ENCODE measurements at regions not wholly inside any gene's neighbourhood (a gene's known extent, or its start where the extent isn't known, plus 50 kb on each side); places are given as distances from the start of the nearest gene placed in this dataset.

- TF ChIP-seq, protein P1, sequence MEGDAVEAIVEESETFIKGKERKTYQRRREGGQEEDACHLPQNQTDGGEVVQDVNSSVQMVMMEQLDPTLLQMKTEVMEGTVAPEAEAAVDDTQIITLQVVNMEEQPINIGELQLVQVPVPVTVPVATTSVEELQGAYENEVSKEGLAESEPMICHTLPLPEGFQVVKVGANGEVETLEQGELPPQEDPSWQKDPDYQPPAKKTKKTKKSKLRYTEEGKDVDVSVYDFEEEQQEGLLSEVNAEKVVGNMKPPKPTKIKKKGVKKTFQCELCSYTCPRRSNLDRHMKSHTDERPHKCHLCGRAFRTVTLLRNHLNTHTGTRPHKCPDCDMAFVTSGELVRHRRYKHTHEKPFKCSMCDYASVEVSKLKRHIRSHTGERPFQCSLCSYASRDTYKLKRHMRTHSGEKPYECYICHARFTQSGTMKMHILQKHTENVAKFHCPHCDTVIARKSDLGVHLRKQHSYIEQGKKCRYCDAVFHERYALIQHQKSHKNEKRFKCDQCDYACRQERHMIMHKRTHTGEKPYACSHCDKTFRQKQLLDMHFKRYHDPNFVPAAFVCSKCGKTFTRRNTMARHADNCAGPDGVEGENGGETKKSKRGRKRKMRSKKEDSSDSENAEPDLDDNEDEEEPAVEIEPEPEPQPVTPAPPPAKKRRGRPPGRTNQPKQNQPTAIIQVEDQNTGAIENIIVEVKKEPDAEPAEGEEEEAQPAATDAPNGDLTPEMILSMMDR (conservative IDR thresholded peaks at IDR 0.05; ENCODE audit: control insufficient read depth, insufficient read depth, low read depth, low read length), result no peak
- H3K4me3 ChIP-seq (ENCODE audit: control insufficient read depth, low read depth, low read length), result no peak overlapping the region
- no peak for DNase-seq (ENCODE audit: low read depth)
These were observed 242.5 kb upstream of the HABP2 start for GRCh38 chr10:113310347-113310746.

DNA sequence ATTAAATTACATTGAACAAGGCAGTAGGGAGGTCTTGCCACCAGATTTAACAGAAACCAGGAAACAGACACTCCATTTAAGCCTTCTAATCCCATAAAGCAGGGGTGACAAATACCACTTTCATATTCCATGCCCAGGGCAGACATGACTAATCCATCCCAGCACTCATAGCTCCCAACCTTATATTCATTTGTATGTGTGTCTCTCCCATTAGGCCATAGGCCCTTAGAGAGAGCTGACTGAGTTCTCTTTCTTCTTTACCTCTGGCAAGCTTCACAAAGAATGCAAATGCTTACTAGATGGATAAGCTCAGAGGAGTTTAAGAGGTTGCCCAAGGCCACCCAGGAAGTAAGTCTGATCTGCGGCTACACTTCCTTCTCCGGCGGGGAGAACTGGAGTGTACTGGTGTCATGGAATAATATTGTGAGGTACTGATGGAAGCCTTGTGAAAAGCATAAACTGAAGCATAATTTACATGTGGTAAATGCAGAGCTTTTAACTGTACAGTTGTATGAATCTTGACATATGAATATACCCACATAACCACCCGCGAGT lies 239.7 kb upstream of the HABP2 start:
- no peak overlapping the region for H3K4me3 ChIP-seq (ENCODE audit: control insufficient read depth, low read depth, low read length)
- no peak for DNase-seq (ENCODE audit: low read depth)
- TF ChIP-seq, protein P1 (conservative IDR thresholded peaks at IDR 0.05; ENCODE audit: control insufficient read depth, insufficient read depth, low read depth, low read length), result no peak

- H3K4me3 ChIP-seq (ENCODE audit: control insufficient read depth, low read depth, low read length), result no peak overlapping the region
- no peak for DNase-seq (ENCODE audit: low read depth)
- TF ChIP-seq, protein P1 (conservative IDR thresholded peaks at IDR 0.05; ENCODE audit: control insufficient read depth, insufficient read depth, low read depth, low read length), result no peak
These were observed 239.1 kb upstream of the HABP2 start for GRCh38 chr10:113313722-113314121.

DNA sequence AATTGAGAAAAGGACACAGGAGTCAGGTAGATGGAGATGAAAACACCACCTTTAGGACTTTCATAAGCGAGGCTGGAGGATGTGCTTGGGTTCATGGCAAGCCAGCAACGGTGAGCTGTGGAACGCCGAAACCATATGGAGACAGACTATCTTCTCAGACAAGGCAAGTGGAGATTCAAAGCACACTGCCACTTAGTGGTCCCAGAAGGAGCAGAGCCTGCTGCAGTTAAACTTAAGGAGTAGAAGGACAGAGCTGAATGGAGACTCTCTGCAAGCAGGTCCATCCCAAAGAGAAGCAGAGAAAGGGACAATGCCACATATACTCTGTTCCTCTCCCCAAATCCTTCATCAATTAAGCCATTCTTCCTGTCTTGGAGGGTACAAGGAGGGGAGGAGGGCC lies 236.3 kb upstream of the HABP2 start:
- TF ChIP-seq, protein P1 (conservative IDR thresholded peaks at IDR 0.05; ENCODE audit: control insufficient read depth, insufficient read depth, low read depth, low read length), result no peak
- no peak overlapping the region for H3K4me3 ChIP-seq (ENCODE audit: control insufficient read depth, low read depth, low read length)
- no peak for DNase-seq (ENCODE audit: low read depth)

DNA sequence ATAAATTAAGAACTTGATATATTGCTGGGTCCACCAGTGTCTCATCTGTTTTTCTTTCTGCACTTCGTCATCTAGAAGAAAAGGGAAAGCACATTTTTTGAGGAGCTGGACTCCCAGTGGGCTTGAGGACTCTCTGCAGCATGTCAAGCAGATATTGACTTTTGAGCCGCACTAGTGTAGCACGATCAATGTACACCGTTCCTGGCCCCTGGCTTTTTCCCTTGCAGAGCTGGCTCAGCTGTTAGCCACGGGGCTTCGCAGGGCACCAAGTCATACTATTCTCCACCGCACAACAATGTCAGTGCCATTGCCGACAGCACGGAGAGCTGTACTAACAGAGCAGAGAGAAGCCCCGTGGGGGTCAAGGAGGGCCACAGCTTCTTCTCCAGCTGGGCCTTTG lies 235.4 kb upstream of the HABP2 start:
- no peak for DNase-seq (ENCODE audit: low read depth)
- H3K4me3 ChIP-seq (ENCODE audit: control insufficient read depth, low read depth, low read length), result no peak overlapping the region
- TF ChIP-seq, protein P1 (conservative IDR thresholded peaks at IDR 0.05; ENCODE audit: control insufficient read depth, insufficient read depth, low read depth, low read length), result no peak

- TF ChIP-seq, protein P1 (conservative IDR thresholded peaks at IDR 0.05; ENCODE audit: control insufficient read depth, insufficient read depth, low read depth, low read length), result no peak
- H3K4me3 ChIP-seq (ENCODE audit: control insufficient read depth, low read depth, low read length), result no peak overlapping the region
- DNase-seq (ENCODE audit: low read depth), result no peak
These were observed 233.4 kb upstream of the HABP2 start for GRCh38 chr10:113319479-113319878.

GRCh38 chr10:113320211-113320610 lies 232.6 kb upstream of the HABP2 start:
- no peak overlapping the region for H3K4me3 ChIP-seq (ENCODE audit: control insufficient read depth, low read depth, low read length)
- no peak for DNase-seq (ENCODE audit: low read depth)
- TF ChIP-seq, protein P1 (conservative IDR thresholded peaks at IDR 0.05; ENCODE audit: control insufficient read depth, insufficient read depth, low read depth, low read length), result no peak

Data from fibroblast of mammary gland (primary cell).